IPS-20b (cell line): ENCODE measurements at regions not wholly inside any gene's neighbourhood (a gene's known extent, or its start where the extent isn't known, plus 50 kb on each side); places are given as distances from the start of the nearest gene placed in this dataset.

Experiments
- H3K27ac ChIP-seq: one replicate; pipeline ENCODE4 v1.5.1; 2013; ENCODE audit warnings: low read length
- H3K27me3 ChIP-seq: 2 replicates; pipeline ENCODE4 v1.6.1; 2013; ENCODE audit warnings: mild to moderate bottlenecking, low read length, inconsistent platforms; ENCODE audit not compliant: insufficient read depth
- H3K36me3 ChIP-seq: 2 replicates; pipeline ENCODE4 v1.6.1; 2013; ENCODE audit warnings: low read depth, mild to moderate bottlenecking, inconsistent platforms, low read length, moderate library complexity; ENCODE audit not compliant: insufficient read depth
- H3K4me1 ChIP-seq: 2 replicates; pipeline ENCODE4 v1.6.1; 2013; ENCODE audit warnings: mild to moderate bottlenecking, control low read depth, inconsistent platforms, low read length, moderate library complexity; ENCODE audit not compliant: insufficient read depth
- H3K4me3 ChIP-seq: 2 replicates; pipeline ENCODE4 v1.5.1; 2013; ENCODE audit warnings: mild to moderate bottlenecking, low read length, inconsistent platforms
- H3K9ac ChIP-seq: 2 replicates; pipeline ENCODE4 v1.6.1; 2013; ENCODE audit warnings: low read depth, mild to moderate bottlenecking, inconsistent platforms, low read length, moderate library complexity
- H3K9me3 ChIP-seq: 2 replicates; pipeline ENCODE4 v1.6.1; 2013; ENCODE audit warnings: mild to moderate bottlenecking, low read depth, low read length, inconsistent platforms; ENCODE audit not compliant: insufficient read depth

DNA sequence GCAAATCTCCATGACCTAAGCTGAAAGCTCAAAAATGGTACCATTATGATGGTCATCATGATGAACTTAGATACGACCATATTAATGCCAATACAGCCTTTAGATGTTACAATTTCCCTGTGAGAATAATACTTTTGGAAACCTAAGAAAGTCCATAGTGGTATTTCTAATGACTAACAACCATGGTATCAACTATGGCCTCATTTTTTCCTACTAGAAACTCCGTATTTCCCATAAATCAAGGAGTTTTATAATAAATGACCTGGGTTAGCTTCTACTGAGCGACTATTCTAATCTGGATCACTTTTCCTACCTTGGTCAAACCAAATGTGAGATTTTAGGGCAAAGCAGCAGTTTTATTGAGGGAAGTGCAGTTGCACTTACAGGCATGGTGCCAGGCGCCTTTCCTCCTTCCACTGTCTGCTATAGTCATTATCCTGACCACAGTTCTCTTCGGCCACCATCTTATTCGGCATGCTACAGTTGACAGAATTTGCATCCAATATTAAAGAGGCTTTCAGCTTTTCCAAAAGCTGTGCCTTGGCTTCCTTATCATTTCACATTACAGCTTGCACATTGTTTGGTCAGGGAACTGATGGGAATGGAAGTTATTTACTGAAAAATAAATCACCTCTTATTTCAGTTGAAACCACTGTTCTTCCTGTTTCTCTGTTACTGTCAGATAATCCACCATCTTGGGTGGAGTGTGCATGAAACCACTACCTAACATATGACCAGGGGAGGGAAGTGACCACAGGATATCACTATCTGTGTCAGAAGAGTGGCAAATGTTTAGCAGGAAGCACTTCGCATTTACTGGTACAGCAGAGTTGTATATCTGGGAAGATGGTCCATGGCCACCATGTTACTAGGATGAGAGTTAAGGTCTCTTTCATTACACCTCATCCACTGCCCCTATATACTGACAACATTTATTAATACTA is 74.5 kb upstream of the PICALM start:
- no peaks in the 10 kb centered on the region for H3K9me3 ChIP-seq
- H3K27ac ChIP-seq = no peak overlapping the region
- peaks cover 5% of the 10 kb centered on the region; the same call in 1 of the 2 replicates for H3K4me1 ChIP-seq
- no peaks in the 10 kb centered on the region for H3K36me3 ChIP-seq
- H3K4me3 ChIP-seq = no peak overlapping the region
- H3K9ac ChIP-seq = no peak overlapping the region
- H3K27me3 ChIP-seq = no peaks in the 10 kb centered on the region

DNA sequence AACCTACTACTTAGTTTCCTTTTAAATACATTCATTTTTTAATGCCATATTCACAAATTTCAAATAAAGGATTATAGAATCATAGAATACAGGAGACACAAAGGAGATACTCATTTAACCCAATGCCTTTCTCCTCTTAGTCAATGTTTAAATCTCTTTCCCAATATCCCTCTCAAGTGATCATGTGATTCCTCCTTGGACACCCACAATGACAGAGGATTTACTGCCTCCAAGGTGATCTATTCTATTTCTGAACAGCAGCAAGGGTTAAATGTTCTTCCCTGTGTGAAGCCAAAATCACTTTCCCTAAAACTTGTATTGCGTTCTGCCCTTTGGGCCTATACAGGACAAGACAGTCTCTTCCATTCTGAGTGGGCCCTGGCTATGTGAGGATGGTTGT is 73.3 kb upstream of the PICALM start:
- Histone ChIP-seq H3K36me3 (no peaks in the 10 kb centered on the region), H3K4me3 (no peak overlapping the region), H3K4me1 (0 out of 2 replicates have a peak, but pooled peaks cover 4% of the 10 kb centered on the region), H3K9ac (no peak overlapping the region), H3K9me3 (no peaks in the 10 kb centered on the region), H3K27me3 (no peaks in the 10 kb centered on the region), H3K27ac (no peak overlapping the region)

DNA sequence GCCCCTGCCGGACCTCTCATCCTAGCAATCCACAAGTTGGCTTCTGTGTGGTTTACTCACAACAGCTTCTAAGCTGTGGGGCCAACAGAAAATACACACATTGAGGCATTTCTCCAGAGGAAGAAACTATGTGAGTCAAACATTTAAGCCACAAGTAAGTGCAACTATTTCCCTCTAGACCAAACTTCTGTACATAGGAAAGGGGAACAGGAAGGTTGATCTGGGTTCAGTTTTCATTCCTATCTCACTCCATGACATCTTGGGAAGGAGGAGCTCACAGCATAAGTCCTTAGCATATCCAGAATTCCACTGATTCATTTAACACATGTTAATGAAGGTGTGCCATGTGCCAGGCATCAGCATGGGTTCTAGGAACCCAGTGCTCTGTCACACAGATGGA is 72.8 kb upstream of the PICALM start:
- no peak overlapping the region for H3K27ac ChIP-seq
- H3K9me3 ChIP-seq = no peaks in the 10 kb centered on the region
- H3K9ac ChIP-seq = no peak overlapping the region
- H3K27me3 ChIP-seq = no peaks in the 10 kb centered on the region
- no peaks in the 10 kb centered on the region for H3K36me3 ChIP-seq
- 0 out of 2 replicates have a peak, but pooled peaks cover 4% of the 10 kb centered on the region for H3K4me1 ChIP-seq
- no peak overlapping the region for H3K4me3 ChIP-seq

DNA sequence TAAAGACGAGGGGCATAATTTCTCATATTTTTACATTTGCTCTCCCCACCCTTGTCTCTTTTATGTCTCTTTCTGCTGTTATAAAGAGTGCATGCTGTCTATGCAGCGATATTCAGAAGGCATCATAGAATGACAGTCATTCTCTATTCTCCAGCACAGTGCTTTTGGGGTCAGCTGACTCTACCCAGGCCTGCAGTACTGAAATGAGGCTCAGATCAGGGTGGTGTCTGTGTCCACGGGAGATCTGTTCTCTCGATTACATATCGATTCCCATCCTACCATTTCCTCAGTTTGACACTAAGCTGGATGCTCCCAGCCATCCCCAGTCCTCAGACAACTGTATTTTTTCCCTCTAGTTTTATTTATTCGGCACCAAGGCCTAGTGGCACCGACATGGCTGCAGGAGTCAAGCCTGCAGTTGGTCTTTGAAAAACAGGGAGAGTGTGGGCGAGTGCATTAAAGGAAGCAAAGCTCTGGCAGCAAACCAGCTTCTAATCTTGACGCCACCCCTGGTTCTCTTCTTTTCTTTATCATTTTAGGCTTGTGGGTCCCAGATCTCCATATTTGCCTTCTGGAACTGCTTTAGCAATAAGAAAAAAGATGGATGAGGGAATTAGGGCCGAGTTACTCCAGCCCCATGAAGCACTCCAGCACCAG is 71.6 kb upstream of the PICALM start:
- H3K4me1 ChIP-seq = 0 out of 2 replicates have a peak, but pooled peaks cover 4% of the 10 kb centered on the region
- H3K27ac ChIP-seq = no peak overlapping the region
- H3K9me3 ChIP-seq = no peaks in the 10 kb centered on the region
- no peaks in the 10 kb centered on the region for H3K36me3 ChIP-seq
- H3K9ac ChIP-seq = no peak overlapping the region
- no peak overlapping the region for H3K4me3 ChIP-seq
- H3K27me3 ChIP-seq = no peaks in the 10 kb centered on the region

DNA sequence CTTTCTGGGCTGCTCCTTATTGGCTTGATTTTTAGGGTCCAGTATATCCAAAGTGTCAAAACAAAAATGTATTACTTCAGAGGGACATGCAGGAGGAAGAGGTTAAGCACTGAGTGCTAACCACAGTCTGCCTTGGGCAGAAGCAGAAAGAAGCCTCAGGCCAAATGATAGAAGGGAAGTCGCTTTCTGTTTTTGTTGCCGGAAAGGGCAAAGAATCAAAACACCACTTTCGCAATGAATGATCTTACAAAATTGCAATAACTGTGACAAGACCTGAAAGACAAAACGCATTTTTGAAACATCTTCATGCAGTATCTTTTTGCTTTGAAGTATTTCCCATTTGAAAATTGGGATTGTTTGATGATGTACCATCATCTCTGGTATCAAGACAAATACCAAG is 70.1 kb upstream of the PICALM start:
- no peak overlapping the region for H3K4me3 ChIP-seq
- no peak overlapping the region for H3K9ac ChIP-seq

GRCh38 chr11:86136538-86136937 is 67.7 kb upstream of the PICALM start:
- Histone ChIP-seq H3K9ac (no peak overlapping the region), H3K4me1 (no peaks in the 10 kb centered on the region), H3K9me3 (no peaks in the 10 kb centered on the region), H3K4me3 (no peak overlapping the region), H3K27ac (no peak overlapping the region), H3K27me3 (no peaks in the 10 kb centered on the region), H3K36me3 (no peaks in the 10 kb centered on the region)

More for the DNA sequence above, 70.1 kb upstream of the PICALM start:
- H3K27me3 ChIP-seq = no peaks in the 10 kb centered on the region
- no peak overlapping the region for H3K27ac ChIP-seq
- H3K36me3 ChIP-seq = no peaks in the 10 kb centered on the region
- H3K9me3 ChIP-seq = no peaks in the 10 kb centered on the region
- H3K4me1 ChIP-seq = 0 out of 2 replicates have a peak, but pooled peaks cover 4% of the 10 kb centered on the region

DNA sequence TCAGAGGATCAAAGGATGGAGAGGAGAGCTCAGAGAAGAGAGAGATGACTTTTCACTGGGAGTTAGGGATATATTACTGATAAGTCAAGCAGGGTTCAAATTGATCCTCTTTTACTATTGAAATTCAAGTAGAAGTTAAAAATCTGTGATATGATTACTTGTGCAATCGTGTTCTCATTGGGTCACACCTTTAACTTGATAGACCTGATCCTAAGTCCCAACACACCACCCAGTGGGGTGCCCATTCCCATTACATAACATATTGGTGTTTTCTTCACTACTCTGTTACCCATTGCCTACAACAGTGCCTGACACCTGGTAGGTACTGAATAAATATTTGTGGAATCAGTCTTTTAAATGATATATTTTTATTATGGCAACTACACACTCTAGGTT is 66.4 kb upstream of the PICALM start:
- Histone ChIP-seq H3K27me3 (no peaks in the 10 kb centered on the region), H3K27ac (no peak overlapping the region), H3K36me3 (no peaks in the 10 kb centered on the region), H3K4me3 (no peak overlapping the region), H3K9ac (no peak overlapping the region), H3K9me3 (no peaks in the 10 kb centered on the region), H3K4me1 (no peaks in the 10 kb centered on the region)

GRCh38 chr11:86134580-86135318 is 65.9 kb upstream of the PICALM start:
- H3K4me1 ChIP-seq = no peaks in the 10 kb centered on the region
- no peaks in the 10 kb centered on the region for H3K27me3 ChIP-seq
- no peaks in the 10 kb centered on the region for H3K36me3 ChIP-seq
- no peak overlapping the region for H3K4me3 ChIP-seq
- H3K27ac ChIP-seq = no peak overlapping the region
- H3K9ac ChIP-seq = no peak overlapping the region
- H3K9me3 ChIP-seq = no peaks in the 10 kb centered on the region

DNA sequence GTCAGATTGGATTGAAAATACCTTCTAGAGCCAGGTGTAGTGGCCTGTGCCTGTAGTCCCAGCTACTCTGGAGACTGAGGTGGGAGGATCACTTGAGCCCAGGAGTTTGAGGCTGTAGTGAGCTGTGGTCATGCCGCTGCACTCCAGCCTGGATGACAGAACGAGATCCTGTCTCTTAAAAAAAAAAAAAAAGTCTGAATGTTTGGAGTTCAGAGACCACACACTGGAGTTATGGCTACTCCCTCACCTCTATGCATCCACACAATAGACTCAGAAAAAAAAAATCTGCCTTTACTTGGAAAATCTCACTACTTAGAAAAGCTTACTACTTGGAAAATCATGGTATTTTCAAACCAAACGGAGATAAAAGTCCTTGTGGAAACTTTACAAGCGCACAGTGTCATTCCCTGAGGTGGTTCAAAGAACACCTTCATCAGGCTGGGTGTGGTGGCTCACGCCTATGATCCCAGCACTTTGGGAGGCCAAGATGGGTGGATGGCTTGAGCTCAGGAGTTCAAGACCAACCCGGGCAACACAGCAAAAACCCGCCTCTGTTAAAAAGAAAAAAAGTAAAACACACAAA is 63.9 kb upstream of the PICALM start:
- no peaks in the 10 kb centered on the region for H3K9me3 ChIP-seq
- no peak overlapping the region for H3K27ac ChIP-seq
- H3K9ac ChIP-seq = no peak overlapping the region
- no peaks in the 10 kb centered on the region for H3K4me1 ChIP-seq
- H3K36me3 ChIP-seq = no peaks in the 10 kb centered on the region
- H3K27me3 ChIP-seq = no peaks in the 10 kb centered on the region
- H3K4me3 ChIP-seq = no peak overlapping the region

DNA sequence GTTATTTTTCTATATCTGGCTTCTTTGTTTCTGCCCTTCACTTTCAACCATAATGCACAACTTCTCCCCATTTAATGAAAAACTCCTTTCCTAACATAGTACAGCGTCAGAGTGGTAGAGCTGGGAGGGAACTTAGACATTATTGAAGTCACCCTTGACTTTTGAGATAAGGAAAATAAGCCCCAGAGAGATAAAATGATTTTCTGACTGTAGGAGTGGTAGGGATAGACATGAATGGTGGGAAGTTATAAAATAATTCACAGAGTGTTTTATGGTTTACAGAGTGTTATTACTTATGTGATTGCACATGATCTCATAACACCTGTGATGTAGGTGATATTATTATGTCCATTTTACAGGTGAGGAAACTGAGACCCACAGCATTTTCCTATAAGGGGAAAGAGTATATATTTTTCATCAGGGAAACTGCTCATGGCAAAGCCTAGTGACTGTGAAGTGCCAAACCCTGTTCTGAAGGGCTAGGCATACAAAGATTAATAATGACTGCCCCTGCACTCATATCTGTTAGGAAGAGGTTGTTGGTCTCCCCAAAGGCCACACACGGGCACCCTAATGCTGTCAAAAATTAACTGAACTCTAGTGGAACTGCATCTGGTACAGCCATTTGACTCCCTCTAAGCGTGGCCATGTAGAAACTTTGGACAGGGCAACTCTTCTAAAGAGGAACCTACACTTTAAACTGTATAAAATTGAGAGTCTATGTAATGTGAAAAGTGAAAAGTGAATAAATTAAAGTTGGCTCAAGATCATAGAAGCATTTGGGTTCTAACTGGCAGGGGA is 61.1 kb upstream of the PICALM start:
- Histone ChIP-seq H3K4me1 (no peaks in the 10 kb centered on the region), H3K9me3 (no peaks in the 10 kb centered on the region), H3K27ac (no peak overlapping the region), H3K27me3 (no peaks in the 10 kb centered on the region), H3K4me3 (no peak overlapping the region), H3K9ac (no peak overlapping the region), H3K36me3 (no peaks in the 10 kb centered on the region)

DNA sequence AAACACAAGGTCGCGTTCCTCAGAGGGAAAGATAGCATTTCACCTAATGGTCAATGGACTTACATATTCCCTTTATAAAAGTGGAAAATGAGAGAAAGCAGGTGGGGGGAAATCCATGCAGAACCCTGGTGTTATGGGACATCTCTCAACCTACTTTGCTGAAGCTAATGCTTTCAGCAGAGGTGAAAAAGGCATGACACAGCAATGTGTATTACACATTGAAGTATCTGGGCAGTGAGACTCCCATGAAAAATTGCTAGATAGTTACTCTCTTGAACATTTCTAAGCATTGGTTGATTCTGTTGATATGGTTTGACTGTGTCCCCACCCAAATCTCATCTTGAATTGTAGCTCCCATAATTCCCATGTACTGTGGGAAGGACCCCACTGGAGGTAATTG is 60.0 kb upstream of the PICALM start:
- H3K4me3 ChIP-seq = no peak overlapping the region

More for the DNA sequence above, 60.0 kb upstream of the PICALM start:
- Histone ChIP-seq H3K27me3 (no peaks in the 10 kb centered on the region), H3K4me1 (no peaks in the 10 kb centered on the region), H3K9ac (no peak overlapping the region), H3K9me3 (no peaks in the 10 kb centered on the region), H3K27ac (no peak overlapping the region), H3K36me3 (no peaks in the 10 kb centered on the region)
